A549 (cell line): ENCODE measurements at regions not wholly inside any gene's neighbourhood (a gene's known extent, or its start where the extent isn't known, plus 50 kb on each side); places are given as distances from the start of the nearest gene placed in this dataset.

Source experiments
- RAD21 ChIP-seq, 2 experiments: fragments of >200 bp in 1 of 2; sonication (Bioruptor Twin) in 1 of 2; formaldehyde crosslinking in 1 of 2; IDR thresholded peaks in 1 of 2; conservative IDR thresholded peaks in 1 of 2; 2 replicates in 1 of 2; 3 replicates in 1 of 2; pipeline ENCODE4 v1.6.1; 2012 to 2018; ENCODE audit warnings: inconsistent platforms in 1 of 2
- TF ChIP-seq, protein P1 (sequence below): fragments of >200 bp; sonication (Bioruptor Twin); formaldehyde crosslinking; IDR thresholded peaks from 3 replicates; pipeline ENCODE4 v1.5.1; 2016

DNA sequence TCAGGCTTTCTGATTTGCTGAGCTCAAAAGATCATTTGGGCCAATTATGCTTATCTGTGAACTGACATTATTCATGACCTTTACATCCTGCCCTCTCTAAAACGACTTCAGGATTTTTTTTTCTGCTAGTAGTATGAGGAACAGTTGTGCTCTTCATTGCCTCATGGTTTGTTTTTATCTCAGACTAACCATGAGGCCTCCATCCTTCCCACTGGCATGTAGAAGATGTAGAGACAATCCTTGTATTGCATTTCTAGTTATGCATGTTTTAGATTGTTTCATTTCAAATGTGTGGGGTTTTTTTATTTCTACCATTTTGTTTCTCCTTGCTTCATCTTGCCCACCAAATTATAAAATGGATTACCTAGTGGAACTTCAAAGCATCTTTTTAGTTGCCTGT lies 82.8 kb upstream of the C1orf87 start:
- TF ChIP-seq RAD21 (conservative IDR thresholded peaks at IDR 0.05 in 1 of 2, IDR thresholded peaks at IDR 0.05 in 1 of 2) = no peak
- TF ChIP-seq, protein P1, sequence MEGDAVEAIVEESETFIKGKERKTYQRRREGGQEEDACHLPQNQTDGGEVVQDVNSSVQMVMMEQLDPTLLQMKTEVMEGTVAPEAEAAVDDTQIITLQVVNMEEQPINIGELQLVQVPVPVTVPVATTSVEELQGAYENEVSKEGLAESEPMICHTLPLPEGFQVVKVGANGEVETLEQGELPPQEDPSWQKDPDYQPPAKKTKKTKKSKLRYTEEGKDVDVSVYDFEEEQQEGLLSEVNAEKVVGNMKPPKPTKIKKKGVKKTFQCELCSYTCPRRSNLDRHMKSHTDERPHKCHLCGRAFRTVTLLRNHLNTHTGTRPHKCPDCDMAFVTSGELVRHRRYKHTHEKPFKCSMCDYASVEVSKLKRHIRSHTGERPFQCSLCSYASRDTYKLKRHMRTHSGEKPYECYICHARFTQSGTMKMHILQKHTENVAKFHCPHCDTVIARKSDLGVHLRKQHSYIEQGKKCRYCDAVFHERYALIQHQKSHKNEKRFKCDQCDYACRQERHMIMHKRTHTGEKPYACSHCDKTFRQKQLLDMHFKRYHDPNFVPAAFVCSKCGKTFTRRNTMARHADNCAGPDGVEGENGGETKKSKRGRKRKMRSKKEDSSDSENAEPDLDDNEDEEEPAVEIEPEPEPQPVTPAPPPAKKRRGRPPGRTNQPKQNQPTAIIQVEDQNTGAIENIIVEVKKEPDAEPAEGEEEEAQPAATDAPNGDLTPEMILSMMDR = no peak
